Astrocyte (in vitro differentiated cells and primary cell): ENCODE measurements at regions not wholly inside any gene's neighbourhood (a gene's known extent, or its start where the extent isn't known, plus 50 kb on each side); places are given as distances from the start of the nearest gene placed in this dataset.

Experiments
- CTCF ChIP-seq: IDR thresholded peaks from 2 replicates; pipeline ENCODE4 v1.5.1; 2011; ENCODE audit warnings: low read depth, mild to moderate bottlenecking, inconsistent platforms, low read length, moderate library complexity; ENCODE audit not compliant: insufficient read depth
- EZH2 ChIP-seq: IDR thresholded peaks from 2 replicates; pipeline ENCODE4 v1.6.1; 2012; ENCODE audit warnings: mild to moderate bottlenecking, low read length, inconsistent platforms; ENCODE audit not compliant: insufficient read depth

- TF ChIP-seq EZH2 = no peak
- no peak for TF ChIP-seq CTCF
Observed at GRCh38 chr1:69411617-69412016, 156.1 kb upstream of the LRRC7 start.
